ENCODE measurements at regions not wholly inside any gene's neighbourhood (a gene's known extent, or its start where the extent isn't known, plus 50 kb on each side); places are given as distances from the start of the nearest gene placed in this dataset.

- TF ChIP-seq CTCF (IDR thresholded peaks at IDR 0.05) (no peak), EZH2 (IDR thresholded peaks at IDR 0.05; ENCODE audit: borderline replicate concordance, insufficient read depth, low read depth, low read length, poor library complexity, severe bottlenecking) (no peak)
Observed at GRCh38 chr14:76287063-76287462, 88.9 kb upstream of the ESRRB start.
